ENCODE measurements at regions not wholly inside any gene's neighbourhood (a gene's known extent, or its start where the extent isn't known, plus 50 kb on each side); places are given as distances from the start of the nearest gene placed in this dataset.

GRCh38 chr1:55477953-55478352 lies 262.8 kb upstream of the USP24 start:
- intact Hi-C loops (cut with micrococcal nuclease): loop anchor here (5.0 to 10.0 kb wide), 2 partner anchors 414 to 1107 kb away; no protein-coding TSS in a partner anchor

GRCh38 chr1:55476445-55477015 lies 261.4 kb upstream of the USP24 start:
- intact Hi-C loops (cut with micrococcal nuclease): loop anchor here (5.0 to 10.0 kb wide), 2 partner anchors 416 to 1108 kb away; no protein-coding TSS in a partner anchor

GRCh38 chr1:55474168-55474786 lies 259.1 kb upstream of the USP24 start:
- intact Hi-C loops (cut with micrococcal nuclease): loop anchor here (10.0 kb wide), 1 partner anchor 1111 kb away; no protein-coding TSS in a partner anchor

- intact Hi-C loops (cut with micrococcal nuclease): loop anchor here (10.0 kb wide), 1 partner anchor 1111 kb away; no protein-coding TSS in a partner anchor
These were observed 258.5 kb upstream of the USP24 start for GRCh38 chr1:55473661-55474060.

GRCh38 chr1:55472784-55473183 lies 257.6 kb upstream of the USP24 start:
- intact Hi-C loops (cut with micrococcal nuclease): loop anchor here (10.0 kb wide), 1 partner anchor 1112 kb away; no protein-coding TSS in a partner anchor

GRCh38 chr1:55472115-55472514 lies 257.0 kb upstream of the USP24 start:
- intact Hi-C loops (cut with micrococcal nuclease): loop anchor here (10.0 kb wide), 1 partner anchor 1113 kb away; no protein-coding TSS in a partner anchor

- intact Hi-C loops (cut with micrococcal nuclease): no loop called here
These were observed 253.1 kb upstream of the USP24 start for GRCh38 chr1:55468142-55468795.

GRCh38 chr1:55466921-55467320 lies 251.8 kb upstream of the USP24 start:
- intact Hi-C loops (cut with micrococcal nuclease): no loop called here

GRCh38 chr1:55466373-55466772 lies 251.2 kb upstream of the USP24 start:
- intact Hi-C loops (cut with micrococcal nuclease): no loop called here

GRCh38 chr1:55464550-55464949 lies 249.4 kb upstream of the USP24 start:
- intact Hi-C loops (cut with micrococcal nuclease): no loop called here

- intact Hi-C loops (cut with micrococcal nuclease): no loop called here
These were observed 248.8 kb upstream of the USP24 start for GRCh38 chr1:55463814-55464475.

GRCh38 chr1:55457874-55458273 lies 242.7 kb upstream of the USP24 start:
- intact Hi-C loops (cut with micrococcal nuclease): no loop called here

GRCh38 chr1:55456971-55457370 lies 241.8 kb upstream of the USP24 start:
- intact Hi-C loops (cut with micrococcal nuclease): no loop called here

- intact Hi-C loops (cut with micrococcal nuclease): no loop called here
These were observed 233.1 kb upstream of the USP24 start for GRCh38 chr1:55448261-55448660.

GRCh38 chr1:55447488-55447887 lies 232.3 kb upstream of the USP24 start:
- intact Hi-C loops (cut with micrococcal nuclease): no loop called here

GRCh38 chr1:55446351-55446750 lies 231.2 kb upstream of the USP24 start:
- intact Hi-C loops (cut with micrococcal nuclease): no loop called here

GRCh38 chr1:55445416-55445815 lies 230.3 kb upstream of the USP24 start:
- intact Hi-C loops (cut with micrococcal nuclease): no loop called here

GRCh38 chr1:55444667-55445066 lies 229.5 kb upstream of the USP24 start:
- intact Hi-C loops (cut with micrococcal nuclease): no loop called here

- intact Hi-C loops (cut with micrococcal nuclease): no loop called here
These were observed 228.2 kb upstream of the USP24 start for GRCh38 chr1:55443175-55443915.

GRCh38 chr1:55441489-55441888 lies 226.3 kb upstream of the USP24 start:
- intact Hi-C loops (cut with micrococcal nuclease): no loop called here

- intact Hi-C loops (cut with micrococcal nuclease): no loop called here
These were observed 222.5 kb upstream of the USP24 start for GRCh38 chr1:55437692-55438091.
